ENCODE measurements at regions not wholly inside any gene's neighbourhood (a gene's known extent, or its start where the extent isn't known, plus 50 kb on each side); places are given as distances from the start of the nearest gene placed in this dataset.

DNA sequence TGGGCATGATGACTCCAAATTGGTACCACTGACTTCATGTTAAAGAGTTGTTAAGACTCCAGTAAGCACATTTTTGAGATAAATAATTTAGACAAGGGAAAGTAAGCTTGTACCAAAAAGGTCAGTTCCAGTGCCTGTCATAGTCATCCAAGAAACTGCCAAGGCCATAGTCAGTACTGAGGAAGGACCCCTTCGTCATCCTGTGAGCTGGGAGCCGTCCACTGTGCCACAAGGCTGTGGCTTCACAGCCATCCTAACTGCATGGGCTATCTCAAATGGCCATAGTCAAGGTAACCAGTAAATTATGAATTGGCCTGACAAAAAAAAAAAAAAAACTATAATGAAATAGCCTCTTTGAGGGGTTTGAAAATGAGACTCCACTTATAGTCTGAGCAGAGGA, 207.2 kb downstream of the C7orf25 start:
- DNase-seq (ENCODE audit: extremely low read depth in 1 of 4, low spot score in 3 of 4) (no peak), ATAC-seq (no peak), FAIRE-seq (no peak)
- Histone ChIP-seq H3K9me3 (replicated peaks; ENCODE audit: control insufficient read depth, insufficient read depth, low read depth, low read length) (no peaks in the 10 kb centered on the region), H3K4me1 (replicated peaks in 1 of 2; ENCODE audit: control insufficient read depth in 2 of 2, insufficient read depth in 2 of 2, low read length in 2 of 2) (peaks cover 0 to 4% of the 10 kb centered on the region in 2 experiments; a peak in 2 of 5 replicates), H3K79me2 (ENCODE audit: control insufficient read depth, insufficient read depth, low read length) (peaks cover 3% of the 10 kb centered on the region; the same call in 1 of the 3 replicates), H3K4me3 (no peak overlapping the region), H3K9ac (ENCODE audit: insufficient read depth in 1 of 2, low read depth in 2 of 2, low read length in 2 of 2) (no peak overlapping the region), H2AFZ (ENCODE audit: low read depth, low read length) (no peak overlapping the region), H3K36me3 (ENCODE audit: control insufficient read depth, insufficient read depth, low read length) (no peaks in the 10 kb centered on the region), H3K27ac (ENCODE audit: extremely low read depth, low read depth, low read length) (no peak overlapping the region), H3K9me1 (ENCODE audit: control insufficient read depth, insufficient read depth, low read length) (no peaks in the 10 kb centered on the region), H4K20me1 (replicated peaks; ENCODE audit: control insufficient read depth, insufficient read depth, low read length) (no peaks in the 10 kb centered on the region), H3K4me2 (ENCODE audit: insufficient read depth, low read length) (no peak overlapping the region), H3K27me3 (ENCODE audit: control insufficient read depth in 2 of 2, insufficient read depth in 2 of 2, low read length in 2 of 2) (no peaks in the 10 kb centered on the region)
- 50% methylated on average over 1 of the region's 2 CpGs for WGBS (ENCODE audit: insufficient coverage, low coverage, missing lambda C conversion rate)
- BruUV-seq (replicated peaks): no TSS peak
- in situ Hi-C loops (cut with MboI): no loop called here
- POLR2A ChIA-PET: interaction anchor here (0.6 kb wide), 2 partner anchors 14 to 445 kb away, joined by 3 read pairs; no protein-coding TSS in a partner anchor
- CTCF ChIA-PET (ENCODE audit: low intra/inter-chr PET ratio): no interaction called here
- intact Hi-C loops (cut with micrococcal nuclease): loop anchor here (10.0 kb wide), 1 partner anchor 690 kb away; no protein-coding TSS in a partner anchor
- TF ChIP-seq, protein P1, sequence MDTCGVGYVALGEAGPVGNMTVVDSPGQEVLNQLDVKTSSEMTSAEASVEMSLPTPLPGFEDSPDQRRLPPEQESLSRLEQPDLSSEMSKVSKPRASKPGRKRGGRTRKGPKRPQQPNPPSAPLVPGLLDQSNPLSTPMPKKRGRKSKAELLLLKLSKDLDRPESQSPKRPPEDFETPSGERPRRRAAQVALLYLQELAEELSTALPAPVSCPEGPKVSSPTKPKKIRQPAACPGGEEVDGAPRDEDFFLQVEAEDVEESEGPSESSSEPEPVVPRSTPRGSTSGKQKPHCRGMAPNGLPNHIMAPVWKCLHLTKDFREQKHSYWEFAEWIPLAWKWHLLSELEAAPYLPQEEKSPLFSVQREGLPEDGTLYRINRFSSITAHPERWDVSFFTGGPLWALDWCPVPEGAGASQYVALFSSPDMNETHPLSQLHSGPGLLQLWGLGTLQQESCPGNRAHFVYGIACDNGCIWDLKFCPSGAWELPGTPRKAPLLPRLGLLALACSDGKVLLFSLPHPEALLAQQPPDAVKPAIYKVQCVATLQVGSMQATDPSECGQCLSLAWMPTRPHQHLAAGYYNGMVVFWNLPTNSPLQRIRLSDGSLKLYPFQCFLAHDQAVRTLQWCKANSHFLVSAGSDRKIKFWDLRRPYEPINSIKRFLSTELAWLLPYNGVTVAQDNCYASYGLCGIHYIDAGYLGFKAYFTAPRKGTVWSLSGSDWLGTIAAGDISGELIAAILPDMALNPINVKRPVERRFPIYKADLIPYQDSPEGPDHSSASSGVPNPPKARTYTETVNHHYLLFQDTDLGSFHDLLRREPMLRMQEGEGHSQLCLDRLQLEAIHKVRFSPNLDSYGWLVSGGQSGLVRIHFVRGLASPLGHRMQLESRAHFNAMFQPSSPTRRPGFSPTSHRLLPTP (IDR thresholded peaks at IDR 0.05; ENCODE audit: borderline replicate concordance, extremely low read depth, insufficient read length): no peak
- TF ChIP-seq, protein P2, sequence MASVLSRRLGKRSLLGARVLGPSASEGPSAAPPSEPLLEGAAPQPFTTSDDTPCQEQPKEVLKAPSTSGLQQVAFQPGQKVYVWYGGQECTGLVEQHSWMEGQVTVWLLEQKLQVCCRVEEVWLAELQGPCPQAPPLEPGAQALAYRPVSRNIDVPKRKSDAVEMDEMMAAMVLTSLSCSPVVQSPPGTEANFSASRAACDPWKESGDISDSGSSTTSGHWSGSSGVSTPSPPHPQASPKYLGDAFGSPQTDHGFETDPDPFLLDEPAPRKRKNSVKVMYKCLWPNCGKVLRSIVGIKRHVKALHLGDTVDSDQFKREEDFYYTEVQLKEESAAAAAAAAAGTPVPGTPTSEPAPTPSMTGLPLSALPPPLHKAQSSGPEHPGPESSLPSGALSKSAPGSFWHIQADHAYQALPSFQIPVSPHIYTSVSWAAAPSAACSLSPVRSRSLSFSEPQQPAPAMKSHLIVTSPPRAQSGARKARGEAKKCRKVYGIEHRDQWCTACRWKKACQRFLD (CRISPR knock-in tag; IDR thresholded peaks at IDR 0.05): no peak
- TF ChIP-seq ZKSCAN1 (IDR thresholded peaks at IDR 0.05; ENCODE audit: low read depth, low read length): no peak
- TF ChIP-seq, protein P3, sequence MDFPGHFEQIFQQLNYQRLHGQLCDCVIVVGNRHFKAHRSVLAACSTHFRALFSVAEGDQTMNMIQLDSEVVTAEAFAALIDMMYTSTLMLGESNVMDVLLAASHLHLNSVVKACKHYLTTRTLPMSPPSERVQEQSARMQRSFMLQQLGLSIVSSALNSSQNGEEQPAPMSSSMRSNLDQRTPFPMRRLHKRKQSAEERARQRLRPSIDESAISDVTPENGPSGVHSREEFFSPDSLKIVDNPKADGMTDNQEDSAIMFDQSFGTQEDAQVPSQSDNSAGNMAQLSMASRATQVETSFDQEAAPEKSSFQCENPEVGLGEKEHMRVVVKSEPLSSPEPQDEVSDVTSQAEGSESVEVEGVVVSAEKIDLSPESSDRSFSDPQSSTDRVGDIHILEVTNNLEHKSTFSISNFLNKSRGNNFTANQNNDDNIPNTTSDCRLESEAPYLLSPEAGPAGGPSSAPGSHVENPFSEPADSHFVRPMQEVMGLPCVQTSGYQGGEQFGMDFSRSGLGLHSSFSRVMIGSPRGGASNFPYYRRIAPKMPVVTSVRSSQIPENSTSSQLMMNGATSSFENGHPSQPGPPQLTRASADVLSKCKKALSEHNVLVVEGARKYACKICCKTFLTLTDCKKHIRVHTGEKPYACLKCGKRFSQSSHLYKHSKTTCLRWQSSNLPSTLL (IDR thresholded peaks at IDR 0.05): no peak
- TF ChIP-seq RBM25 (IDR thresholded peaks at IDR 0.05; ENCODE audit: low read depth, low read length, severe bottlenecking): no peak
- TF ChIP-seq DDX20 (tag; IDR thresholded peaks at IDR 0.05; ENCODE audit: low read depth): no peak
- TF ChIP-seq HEY1 (CRISPR knock-in tag; IDR thresholded peaks at IDR 0.05; ENCODE audit: borderline replicate concordance): no peak
- no peak for TF ChIP-seq ATF7 (IDR thresholded peaks at IDR 0.05)
- no peak for TF ChIP-seq ZNF263 (CRISPR knock-in tag; IDR thresholded peaks at IDR 0.05; ENCODE audit: borderline replicate concordance)
- TF ChIP-seq, protein P4, sequence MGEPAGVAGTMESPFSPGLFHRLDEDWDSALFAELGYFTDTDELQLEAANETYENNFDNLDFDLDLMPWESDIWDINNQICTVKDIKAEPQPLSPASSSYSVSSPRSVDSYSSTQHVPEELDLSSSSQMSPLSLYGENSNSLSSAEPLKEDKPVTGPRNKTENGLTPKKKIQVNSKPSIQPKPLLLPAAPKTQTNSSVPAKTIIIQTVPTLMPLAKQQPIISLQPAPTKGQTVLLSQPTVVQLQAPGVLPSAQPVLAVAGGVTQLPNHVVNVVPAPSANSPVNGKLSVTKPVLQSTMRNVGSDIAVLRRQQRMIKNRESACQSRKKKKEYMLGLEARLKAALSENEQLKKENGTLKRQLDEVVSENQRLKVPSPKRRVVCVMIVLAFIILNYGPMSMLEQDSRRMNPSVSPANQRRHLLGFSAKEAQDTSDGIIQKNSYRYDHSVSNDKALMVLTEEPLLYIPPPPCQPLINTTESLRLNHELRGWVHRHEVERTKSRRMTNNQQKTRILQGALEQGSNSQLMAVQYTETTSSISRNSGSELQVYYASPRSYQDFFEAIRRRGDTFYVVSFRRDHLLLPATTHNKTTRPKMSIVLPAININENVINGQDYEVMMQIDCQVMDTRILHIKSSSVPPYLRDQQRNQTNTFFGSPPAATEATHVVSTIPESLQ (CRISPR knock-in tag; IDR thresholded peaks at IDR 0.05): no peak
- no peak for TF ChIP-seq ZZZ3 (IDR thresholded peaks at IDR 0.05)
- TF ChIP-seq, protein P5, sequence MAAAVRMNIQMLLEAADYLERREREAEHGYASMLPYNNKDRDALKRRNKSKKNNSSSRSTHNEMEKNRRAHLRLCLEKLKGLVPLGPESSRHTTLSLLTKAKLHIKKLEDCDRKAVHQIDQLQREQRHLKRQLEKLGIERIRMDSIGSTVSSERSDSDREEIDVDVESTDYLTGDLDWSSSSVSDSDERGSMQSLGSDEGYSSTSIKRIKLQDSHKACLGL (CRISPR knock-in tag; IDR thresholded peaks at IDR 0.05; ENCODE audit: borderline replicate concordance, poor library complexity, severe bottlenecking): no peak

All from K562 (cell line).